Trophoblast cell (in vitro differentiated cells and primary cell): ENCODE measurements at regions not wholly inside any gene's neighbourhood (a gene's known extent, or its start where the extent isn't known, plus 50 kb on each side); places are given as distances from the start of the nearest gene placed in this dataset.

ENCODE experiments used
- DNase-seq, 2 donors: peaks; one replicate each; pipeline ENCODE4 v3.0.0-alpha.2; 2016
- H2AFZ ChIP-seq: 2 replicates; pipeline ENCODE4 v1.6.1; 2013; ENCODE audit warnings: low read length, moderate library complexity, mild to moderate bottlenecking; ENCODE audit not compliant: insufficient read depth, poor library complexity
- H2AK5ac ChIP-seq: 2 replicates; pipeline ENCODE4 v1.6.1; 2013; ENCODE audit warnings: mild to moderate bottlenecking, low read length
- H2BK120ac ChIP-seq: 2 replicates; pipeline ENCODE4 v1.6.1; 2013; ENCODE audit warnings: low read length, mild to moderate bottlenecking, moderate library complexity; ENCODE audit not compliant: insufficient read depth, poor library complexity
- H2BK12ac ChIP-seq: 2 replicates; pipeline ENCODE4 v1.6.1; 2013; ENCODE audit warnings: mild to moderate bottlenecking, low read length, moderate library complexity
- H2BK5ac ChIP-seq: 2 replicates; pipeline ENCODE4 v1.6.1; 2013; ENCODE audit warnings: low read length, low read depth, moderate library complexity, mild to moderate bottlenecking; ENCODE audit not compliant: poor library complexity
- H3K14ac ChIP-seq: 2 replicates; pipeline ENCODE4 v1.6.1; 2013; ENCODE audit warnings: mild to moderate bottlenecking, low read length
- H3K18ac ChIP-seq: 2 replicates; pipeline ENCODE4 v1.6.1; 2013; ENCODE audit warnings: mild to moderate bottlenecking, low read length
- H3K23ac ChIP-seq: 2 replicates; pipeline ENCODE4 v1.6.1; 2013; ENCODE audit warnings: low read length
- H3K27ac ChIP-seq: 2 replicates; pipeline ENCODE4 v1.5.1; 2013; ENCODE audit warnings: low read depth, mild to moderate bottlenecking, inconsistent platforms, low read length, moderate library complexity
- H3K27me3 ChIP-seq: 2 replicates; pipeline ENCODE4 v1.6.1; 2013; ENCODE audit warnings: inconsistent platforms, mild to moderate bottlenecking, low read length, moderate library complexity; ENCODE audit not compliant: insufficient read depth
- H3K36me3 ChIP-seq, 2 experiments: 1 replicate in 1 of 2; 2 replicates in 1 of 2; pipeline ENCODE4 v1.6.1; 2013; ENCODE audit warnings: low read length in 2 of 2, mild to moderate bottlenecking in 2 of 2, moderate library complexity in 1 of 2; ENCODE audit not compliant: insufficient read depth in 2 of 2, control insufficient read depth in 1 of 2
- H3K4ac ChIP-seq: 2 replicates; pipeline ENCODE4 v1.6.1; 2013; ENCODE audit warnings: low read depth, mild to moderate bottlenecking, low read length, moderate library complexity
- H3K4me1 ChIP-seq, 2 experiments: 1 replicate in 1 of 2; 2 replicates in 1 of 2; pipeline ENCODE4 v1.6.1; 2013; ENCODE audit warnings: low read length in 2 of 2, mild to moderate bottlenecking in 2 of 2, moderate library complexity in 1 of 2; ENCODE audit not compliant: insufficient read depth in 2 of 2, control insufficient read depth in 1 of 2
- H3K4me2 ChIP-seq: 2 replicates; pipeline ENCODE4 v1.6.1; 2013; ENCODE audit warnings: inconsistent platforms, mild to moderate bottlenecking, low read length, moderate library complexity
- H3K4me3 ChIP-seq: 2 replicates; pipeline ENCODE4 v1.5.1; 2013; ENCODE audit warnings: mild to moderate bottlenecking, low read depth, low read length, inconsistent platforms
- H3K79me1 ChIP-seq: one replicate; pipeline ENCODE4 v1.6.1; 2013; ENCODE audit warnings: low read length
- H3K79me2 ChIP-seq: 2 replicates; pipeline ENCODE4 v1.6.1; 2013; ENCODE audit warnings: low read length, mild to moderate bottlenecking; ENCODE audit not compliant: control insufficient read depth, insufficient read depth, poor library complexity
- H3K9ac ChIP-seq: 2 replicates; pipeline ENCODE4 v1.6.1; 2013; ENCODE audit warnings: mild to moderate bottlenecking, low read length
- H3K9me3 ChIP-seq: 2 replicates; pipeline ENCODE4 v1.6.1; 2013; ENCODE audit warnings: low read depth, mild to moderate bottlenecking, control low read depth, inconsistent platforms, low read length; ENCODE audit not compliant: insufficient read depth
- H4K12ac ChIP-seq: 2 replicates; pipeline ENCODE4 v1.6.1; 2013; ENCODE audit warnings: low read depth, mild to moderate bottlenecking, low read length, moderate library complexity
- H4K8ac ChIP-seq: 2 replicates; pipeline ENCODE4 v1.6.1; 2013; ENCODE audit warnings: low read depth, mild to moderate bottlenecking, low read length, moderate library complexity
- H4K91ac ChIP-seq: one replicate; pipeline ENCODE4 v1.6.1; 2013; ENCODE audit warnings: low read depth, mild to moderate bottlenecking, low read length, moderate library complexity
- WGBS: extraction: QIAGEN DNeasy Blood & Tissue Kit; methylation state at CpG from one replicate; pipeline ENCODE4 v1.1.7; 2013; ENCODE audit warnings: missing lambda C conversion rate; ENCODE audit not compliant: insufficient read length, insufficient coverage; ENCODE audit errors: extremely low coverage; 5-methylcytosine and 5-hydroxymethylcytosine counted together

DNA sequence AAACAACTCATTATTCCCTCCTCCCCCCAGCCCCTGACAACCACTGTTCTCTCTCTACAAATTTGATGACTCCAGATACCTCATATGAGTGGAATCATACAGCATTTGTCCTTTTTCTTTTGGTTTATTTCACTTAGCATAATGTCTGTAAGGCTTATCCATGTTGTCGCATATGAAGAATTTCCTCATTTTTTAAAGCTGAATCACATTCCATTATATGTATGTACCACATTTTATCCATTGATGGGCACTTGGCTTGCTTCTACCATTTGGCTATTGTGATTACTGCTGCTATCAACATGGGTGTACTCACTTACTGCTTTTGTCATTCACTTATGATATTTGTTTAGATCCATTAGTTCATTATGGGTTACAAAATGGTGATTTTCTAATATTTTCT lies 112.8 kb downstream of the BUB3 start:
- Histone ChIP-seq H4K8ac (no peak overlapping the region), H3K36me3 (peaks cover 0 to 2% of the 10 kb centered on the region in 2 experiments), H3K4ac (no peak overlapping the region), H2AFZ (no peak overlapping the region), H3K27ac (no peak overlapping the region), H3K4me1 (no peaks in the 10 kb centered on the region), H3K18ac (no peak overlapping the region), H4K91ac (no peak overlapping the region), H3K9me3 (no peaks in the 10 kb centered on the region), H3K4me3 (no peak overlapping the region), H2AK5ac (no peak overlapping the region), H3K27me3 (no peaks in the 10 kb centered on the region), H3K79me1 (no peaks in the 10 kb centered on the region), H3K9ac (no peak overlapping the region), H3K4me2 (no peak overlapping the region), H3K79me2 (no peaks in the 10 kb centered on the region), H3K23ac (no peak overlapping the region), H4K12ac (no peak overlapping the region), H2BK5ac (no peak overlapping the region), H2BK12ac (no peak overlapping the region), H2BK120ac (no peak overlapping the region), H3K14ac (no peak overlapping the region)
- WGBS, result no CpG with 5 or more reads among the region's 1 CpG
- no peak for DNase-seq

DNA sequence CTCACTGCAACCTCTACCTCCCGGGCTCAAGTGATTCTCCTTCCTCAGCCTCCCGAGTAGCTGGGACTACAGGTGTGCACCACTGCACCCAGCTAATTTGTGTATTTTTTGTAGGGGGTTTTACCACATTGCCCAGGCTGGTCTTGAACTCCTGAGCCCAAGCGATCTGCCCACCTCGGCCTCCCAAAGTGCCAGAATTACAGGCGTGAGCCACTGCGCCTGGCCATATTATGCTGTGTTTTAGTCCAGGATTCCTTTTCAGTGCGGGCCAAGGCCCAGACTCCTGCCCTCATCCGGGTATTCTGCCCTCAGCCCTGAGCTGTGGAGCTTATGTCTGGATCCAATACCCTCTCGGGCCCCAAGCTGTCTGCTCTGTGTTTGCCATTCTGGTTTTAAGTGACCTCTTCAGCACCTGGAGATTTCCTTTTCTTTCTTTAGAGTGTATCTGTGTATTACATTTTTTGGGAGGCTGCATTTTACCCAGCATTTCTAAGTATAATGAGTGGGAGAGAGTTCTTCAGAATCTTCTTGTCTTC lies 114.9 kb downstream of the BUB3 start:
- Histone ChIP-seq H2AFZ (no peak overlapping the region), H3K4me2 (no peak overlapping the region), H3K36me3 (peaks cover 0 to 2% of the 10 kb centered on the region in 2 experiments), H3K4me1 (no peaks in the 10 kb centered on the region), H3K4me3 (no peak overlapping the region), H3K79me1 (no peaks in the 10 kb centered on the region), H3K4ac (no peak overlapping the region), H3K9ac (no peak overlapping the region), H3K27ac (no peak overlapping the region), H3K23ac (no peak overlapping the region), H4K12ac (no peak overlapping the region), H3K27me3 (no peaks in the 10 kb centered on the region), H3K14ac (no peak overlapping the region), H3K9me3 (no peaks in the 10 kb centered on the region), H4K8ac (no peak overlapping the region), H2BK5ac (no peak overlapping the region), H2BK120ac (no peak overlapping the region), H3K79me2 (no peaks in the 10 kb centered on the region), H3K18ac (no peak overlapping the region), H4K91ac (no peak overlapping the region), H2AK5ac (no peak overlapping the region), H2BK12ac (no peak overlapping the region)
- WGBS, result no CpG with 5 or more reads among the region's 9 CpGs
- peak in 1 of 2 donors; percentile 44 for DNase-seq

DNA sequence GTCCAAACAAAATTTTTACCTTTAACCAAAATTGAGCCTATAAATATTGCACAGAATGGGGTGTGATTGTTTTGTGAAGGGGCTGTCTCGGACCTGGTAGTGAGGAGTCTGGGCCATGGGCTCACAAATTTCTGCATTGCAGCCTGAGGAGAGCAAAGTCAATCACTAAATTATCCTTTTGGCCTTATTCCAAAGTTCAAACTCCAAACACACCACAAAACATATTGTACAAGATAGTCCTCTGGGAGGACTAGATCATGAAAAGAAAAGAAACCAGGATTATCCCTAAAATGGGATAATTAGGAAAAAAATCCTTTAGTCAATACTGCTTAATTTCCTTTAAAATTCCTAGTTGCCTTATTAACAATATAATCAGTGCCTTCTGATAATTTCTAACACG lies 115.5 kb downstream of the BUB3 start:
- Histone ChIP-seq H2BK12ac (no peak overlapping the region), H3K27ac (no peak overlapping the region), H3K4me3 (no peak overlapping the region), H2BK120ac (no peak overlapping the region), H3K79me1 (no peaks in the 10 kb centered on the region), H2AFZ (no peak overlapping the region), H3K9ac (no peak overlapping the region), H3K18ac (no peak overlapping the region), H4K91ac (no peak overlapping the region), H3K4ac (no peak overlapping the region), H2AK5ac (no peak overlapping the region), H3K4me2 (no peak overlapping the region), H3K23ac (no peak overlapping the region), H3K79me2 (no peaks in the 10 kb centered on the region), H3K36me3 (peaks cover 0 to 2% of the 10 kb centered on the region in 2 experiments), H3K9me3 (no peaks in the 10 kb centered on the region), H4K12ac (no peak overlapping the region), H3K14ac (no peak overlapping the region), H3K4me1 (no peaks in the 10 kb centered on the region), H2BK5ac (no peak overlapping the region), H3K27me3 (no peaks in the 10 kb centered on the region), H4K8ac (no peak overlapping the region)
- no peak for DNase-seq
- no CpG with 5 or more reads among the region's 2 CpGs for WGBS

DNA sequence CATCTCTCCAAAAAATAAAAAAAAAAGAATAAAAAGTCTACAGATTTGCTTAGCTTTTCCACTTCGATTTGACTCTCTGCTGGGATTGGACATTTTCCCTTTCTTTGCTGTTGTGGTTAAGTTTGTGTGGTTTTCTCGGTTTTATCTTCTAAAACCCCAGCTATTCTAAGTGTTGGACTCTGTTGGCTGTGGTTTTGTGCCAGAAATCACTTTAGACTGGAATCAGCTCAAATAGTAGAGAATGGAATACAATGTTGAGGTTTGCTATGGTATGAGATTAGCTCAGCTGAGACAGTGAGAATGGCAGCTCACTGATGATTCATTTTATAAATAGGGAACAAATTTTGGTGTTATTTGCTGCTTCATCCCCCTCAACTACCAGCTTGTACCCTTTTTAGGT lies 116.0 kb downstream of the BUB3 start:
- Histone ChIP-seq H3K23ac (no peak overlapping the region), H3K9me3 (no peaks in the 10 kb centered on the region), H4K8ac (no peak overlapping the region), H2AFZ (no peak overlapping the region), H4K12ac (no peak overlapping the region), H3K79me2 (no peaks in the 10 kb centered on the region), H2BK5ac (no peak overlapping the region), H3K79me1 (no peaks in the 10 kb centered on the region), H2BK12ac (no peak overlapping the region), H3K18ac (no peak overlapping the region), H3K4me1 (no peaks in the 10 kb centered on the region), H4K91ac (no peak overlapping the region), H3K9ac (no peak overlapping the region), H3K14ac (no peak overlapping the region), H2AK5ac (no peak overlapping the region), H3K27me3 (no peaks in the 10 kb centered on the region), H3K27ac (no peak overlapping the region), H2BK120ac (no peak overlapping the region), H3K4ac (no peak overlapping the region), H3K4me2 (no peak overlapping the region), H3K36me3 (peaks cover 0 to 2% of the 10 kb centered on the region in 2 experiments), H3K4me3 (no peak overlapping the region)
- no CpG with 5 or more reads among the region's 2 CpGs for WGBS
- no peak for DNase-seq
